ENCODE measurements at regions not wholly inside any gene's neighbourhood (a gene's known extent, or its start where the extent isn't known, plus 50 kb on each side); places are given as distances from the start of the nearest gene placed in this dataset.
A peak's percentile ranks its signal among the peaks of the same experiment; 100 is the strongest.

GRCh38 chr9:734831-735511 is 106.5 kb upstream of the DMRT1 start:
- Histone ChIP-seq H3K9ac (replicated peaks; ENCODE audit: extremely low read depth, insufficient read depth, low read length) (peak overlapping the region; percentile 8), H3K27me3 (ENCODE audit: control insufficient read depth in 2 of 2, insufficient read depth in 2 of 2, low read length in 2 of 2) (no peaks in the 10 kb centered on the region), H3K27ac (ENCODE audit: insufficient read depth, low read depth, low read length) (peak overlapping the region; percentile 19), H3K4me1 (ENCODE audit: control insufficient read depth, extremely low read depth, insufficient read depth, low read length) (peaks cover 12% of the 10 kb centered on the region), H3K36me3 (ENCODE audit: control insufficient read depth in 2 of 2, extremely low read depth in 1 of 2, insufficient read depth in 2 of 2, low read length in 2 of 2) (peaks cover 28 to 29% of the 10 kb centered on the region in 2 experiments), H4K20me1 (replicated peaks; ENCODE audit: control insufficient read depth, extremely low read depth, insufficient read depth, low read length) (no peaks in the 10 kb centered on the region), H3K9me3 (replicated peaks; ENCODE audit: control insufficient read depth, insufficient read depth, low read length) (no peaks in the 10 kb centered on the region), H2AFZ (ENCODE audit: low read depth, low read length) (no peak overlapping the region), H3K9me1 (replicated peaks; ENCODE audit: control insufficient read depth, extremely low read depth, insufficient read depth, low read length) (no peaks in the 10 kb centered on the region), H3K79me2 (ENCODE audit: control insufficient read depth, insufficient read depth, low read length) (no peaks in the 10 kb centered on the region), H3K4me2 (ENCODE audit: insufficient read depth, low read length) (no peak overlapping the region), H3K4me3 (replicated peaks in 1 of 3; ENCODE audit: insufficient read depth in 1 of 3, low read depth in 1 of 3, low read length in 3 of 3) (no peak overlapping the region)
- ChIA-PET CTCF (interaction anchor here (0.8 to 1.6 kb wide), 6 partner anchors 10 to 66 kb away, joined by 3 to 6 read pairs (median 4); no protein-coding TSS in a partner anchor), POLR2A (interaction anchor here (1.1 kb wide), 1 partner anchor 50 kb away, joined by 4 read pairs; no protein-coding TSS in a partner anchor)
- peak; percentile 98 for DNase-seq (ENCODE audit: low read depth, low spot score)
- TF ChIP-seq MYC (IDR thresholded peaks at IDR 0.05; ENCODE audit: low read depth, low read length) (no peak), GATA2 (IDR thresholded peaks at IDR 0.05; ENCODE audit: insufficient read depth, insufficient read length, low read depth, low read length) (no peak), JUN (IDR thresholded peaks at IDR 0.05; ENCODE audit: borderline replicate concordance, insufficient read depth, insufficient read length, low read depth) (peak; percentile 32), POLR2AphosphoS5 (IDR thresholded peaks at IDR 0.05; ENCODE audit: insufficient read depth, low read depth, low read length) (peak; percentile 28), FOS (IDR thresholded peaks at IDR 0.05; ENCODE audit: borderline replicate concordance, insufficient read depth, low read length) (no peak), EZH2 (IDR thresholded peaks at IDR 0.05; ENCODE audit: borderline replicate concordance, low read depth, low read length, severe bottlenecking) (no peak), CTCF (IDR thresholded peaks at IDR 0.05; ENCODE audit: extremely low read depth in 1 of 2, insufficient read depth in 1 of 2, low read depth in 1 of 2, low read length in 2 of 2) (no peak), POLR2A (IDR thresholded peaks at IDR 0.05; ENCODE audit: low read depth, low read length) (no peak)
- TF ChIP-seq, protein P1, sequence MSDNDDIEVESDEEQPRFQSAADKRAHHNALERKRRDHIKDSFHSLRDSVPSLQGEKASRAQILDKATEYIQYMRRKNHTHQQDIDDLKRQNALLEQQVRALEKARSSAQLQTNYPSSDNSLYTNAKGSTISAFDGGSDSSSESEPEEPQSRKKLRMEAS (IDR thresholded peaks at IDR 0.05; ENCODE audit: insufficient read depth, insufficient read length) = peak; percentile 43
- intact Hi-C loops (cut with micrococcal nuclease) = loop anchor here (1.0 to 2.0 kb wide), 2 partner anchors 40 to 50 kb away; no protein-coding TSS in a partner anchor
- no TSS peak for BruUV-seq (replicated peaks)
- FAIRE-seq = peak; percentile 79
- dilution Hi-C loops (cut with MboI; ENCODE audit: extremely low pct_ligation_motif_present, low sequenced_read_pairs) = no loop called here

Measured in endothelial cell of umbilical vein (primary cell).